H9 (cell line): ENCODE measurements at regions not wholly inside any gene's neighbourhood (a gene's known extent, or its start where the extent isn't known, plus 50 kb on each side); places are given as distances from the start of the nearest gene placed in this dataset.

Source experiments
- DNase-seq: peaks from one replicate; pipeline ENCODE4 v3.0.0-alpha.2; 2017
- H2AFZ ChIP-seq: one replicate; pipeline ENCODE4 v1.6.1; 2013; ENCODE audit warnings: mild to moderate bottlenecking, low read length, control low read depth, moderate library complexity
- H2AK5ac ChIP-seq: 2 replicates; pipeline ENCODE4 v1.6.1; 2013; ENCODE audit warnings: low read length, control low read depth, mixed read lengths; ENCODE audit not compliant: insufficient read length
- H2BK120ac ChIP-seq: one replicate; pipeline ENCODE4 v1.6.1; 2013; ENCODE audit warnings: low read depth, mild to moderate bottlenecking, low read length, control low read depth, inconsistent platforms; ENCODE audit not compliant: poor library complexity, severe bottlenecking
- H2BK12ac ChIP-seq: 2 replicates; pipeline ENCODE4 v1.6.1; 2013; ENCODE audit warnings: low read length, control low read depth, mixed read lengths, low read depth; ENCODE audit not compliant: insufficient read length
- H2BK15ac ChIP-seq: 2 replicates; pipeline ENCODE4 v1.6.1; 2013; ENCODE audit warnings: low read depth, low read length, control low read depth
- H2BK20ac ChIP-seq: one replicate; pipeline ENCODE4 v1.6.1; 2013; ENCODE audit warnings: low read depth, mild to moderate bottlenecking, low read length, control low read depth, inconsistent platforms; ENCODE audit not compliant: poor library complexity, severe bottlenecking
- H2BK5ac ChIP-seq: 2 replicates; pipeline ENCODE4 v1.6.1; 2013; ENCODE audit warnings: low read length, control low read depth, mixed read lengths; ENCODE audit not compliant: insufficient read length
- H3K14ac ChIP-seq: 2 replicates; pipeline ENCODE4 v1.6.1; 2013; ENCODE audit warnings: low read length, control low read depth; ENCODE audit not compliant: insufficient read depth
- H3K18ac ChIP-seq: 2 replicates; pipeline ENCODE4 v1.6.1; 2013; ENCODE audit warnings: low read depth, mild to moderate bottlenecking, mixed read lengths, low read length, control low read depth; ENCODE audit not compliant: insufficient read length
- H3K23ac ChIP-seq: 2 replicates; pipeline ENCODE4 v1.6.1; 2013; ENCODE audit warnings: low read length, control low read depth, mixed read lengths, low read depth; ENCODE audit not compliant: insufficient read length
- H3K23me2 ChIP-seq: 2 replicates; pipeline ENCODE4 v1.6.1; 2013; ENCODE audit warnings: low read depth, mild to moderate bottlenecking, mixed read lengths, low read length, control low read depth; ENCODE audit not compliant: insufficient read length, poor library complexity, severe bottlenecking
- H3K27ac ChIP-seq: 2 replicates; pipeline ENCODE4 v1.5.1; 2013; ENCODE audit warnings: low read length, control low read depth, mixed read lengths, low read depth; ENCODE audit not compliant: insufficient read length
- H3K27me3 ChIP-seq: 2 replicates; pipeline ENCODE4 v1.6.1; 2013; ENCODE audit warnings: low read length, control low read depth, inconsistent platforms; ENCODE audit not compliant: insufficient read depth
- H3K4ac ChIP-seq: 2 replicates; pipeline ENCODE4 v1.6.1; 2013; ENCODE audit warnings: low read depth, mild to moderate bottlenecking, control low read depth, inconsistent platforms, low read length, moderate library complexity
- H3K4me1 ChIP-seq: 2 replicates; pipeline ENCODE4 v1.6.1; 2013; ENCODE audit warnings: low read length, control low read depth, inconsistent platforms; ENCODE audit not compliant: insufficient read depth
- H3K4me2 ChIP-seq: 2 replicates; pipeline ENCODE4 v1.6.1; 2013; ENCODE audit warnings: low read length, control low read depth, mixed read lengths; ENCODE audit not compliant: insufficient read length, insufficient read depth
- H3K56ac ChIP-seq: 2 replicates; pipeline ENCODE4 v1.6.1; 2013; ENCODE audit warnings: low read depth, mild to moderate bottlenecking, mixed read lengths, low read length, control low read depth; ENCODE audit not compliant: insufficient read length
- H3K79me1 ChIP-seq: 2 replicates; pipeline ENCODE4 v1.6.1; 2013; ENCODE audit warnings: low read depth, mild to moderate bottlenecking, moderate library complexity, low read length, control low read depth, inconsistent platforms; ENCODE audit not compliant: insufficient read depth, poor library complexity, severe bottlenecking
- H3K79me2 ChIP-seq: 2 replicates; pipeline ENCODE4 v1.6.1; 2013; ENCODE audit warnings: low read length, control low read depth, inconsistent platforms; ENCODE audit not compliant: insufficient read depth
- H3K9ac ChIP-seq: 2 replicates; pipeline ENCODE4 v1.6.1; 2013; ENCODE audit warnings: low read length, control low read depth, mixed read lengths; ENCODE audit not compliant: insufficient read length; ENCODE audit errors: extremely low read depth
- H3K9me3 ChIP-seq: one replicate; pipeline ENCODE4 v1.6.1; 2013; ENCODE audit warnings: low read depth, low read length, inconsistent platforms; ENCODE audit not compliant: control insufficient read depth
- H3T11ph ChIP-seq: one replicate; pipeline ENCODE4 v1.6.1; 2013; ENCODE audit warnings: mild to moderate bottlenecking, low read length, control low read depth, inconsistent platforms
- H4K20me1 ChIP-seq: one replicate; pipeline ENCODE4 v1.6.1; 2013; ENCODE audit not compliant: control insufficient read depth, insufficient read length, insufficient read depth
- H4K5ac ChIP-seq: 2 replicates; pipeline ENCODE4 v1.6.1; 2013; ENCODE audit warnings: low read depth, mild to moderate bottlenecking, mixed read lengths, low read length, control low read depth; ENCODE audit not compliant: insufficient read length
- H4K8ac ChIP-seq: replicated peaks from 2 replicates; pipeline ENCODE4 v1.6.1; 2013; ENCODE audit warnings: low read length, control low read depth, mixed read lengths, low read depth; ENCODE audit not compliant: insufficient read length
- H4K91ac ChIP-seq: 2 replicates; pipeline ENCODE4 v1.6.1; 2013; ENCODE audit warnings: low read depth, mild to moderate bottlenecking, moderate library complexity, mixed read lengths, low read length, control low read depth; ENCODE audit not compliant: insufficient read length
- H3K27ac Mint-ChIP-seq, 3 experiments: 2 replicates in 2 of 3; 3 replicates in 1 of 3; pipeline ENCODE4 v1.8.0; 2020 to 2021; ENCODE audit warnings: mixed read lengths in 3 of 3, mild to moderate bottlenecking in 1 of 3, moderate library complexity in 1 of 3
- H3K27me3 Mint-ChIP-seq: 2 replicates; pipeline ENCODE4 v1.8.0; 2021; ENCODE audit warnings: low read depth, mild to moderate bottlenecking, moderate library complexity, mixed read lengths
- H3K36me3 Mint-ChIP-seq, 3 experiments: 2 replicates in 2 of 3; 3 replicates in 1 of 3; pipeline ENCODE4 v1.8.0; 2020 to 2021; ENCODE audit warnings: low read depth in 3 of 3, mixed read lengths in 3 of 3; ENCODE audit not compliant: insufficient read depth in 1 of 3
- H3K4me1 Mint-ChIP-seq, 2 experiments: 2 replicates each; pipeline ENCODE4 v1.8.0; 2020; ENCODE audit warnings: mixed read lengths in 2 of 2
- H3K4me3 Mint-ChIP-seq, 2 experiments: 2 replicates in 1 of 2; 3 replicates in 1 of 2; pipeline ENCODE4 v1.8.0; 2020 to 2021; ENCODE audit warnings: mild to moderate bottlenecking in 2 of 2, mixed read lengths in 2 of 2, moderate library complexity in 1 of 2
- H3K9me3 Mint-ChIP-seq, 2 experiments: 2 replicates in 1 of 2; 3 replicates in 1 of 2; pipeline ENCODE4 v1.8.0; 2020; ENCODE audit warnings: mild to moderate bottlenecking in 2 of 2, mixed read lengths in 2 of 2, moderate library complexity in 1 of 2
- CTCF ChIP-seq: fragments of 200-600 bp; sonication (generic); conservative IDR thresholded peaks from 3 replicates; pipeline ENCODE4 v1.8.0; 2021; ENCODE audit warnings: antibody characterized with exemption, mild to moderate bottlenecking
- WGBS: extraction: QIAGEN DNeasy Blood & Tissue Kit; methylation state at CpG from one replicate; pipeline ENCODE4 v1.1.7; 2013; ENCODE audit warnings: missing lambda C conversion rate, low lambda C conversion rate, mixed read lengths; ENCODE audit not compliant: insufficient read length; ENCODE audit errors: extremely low coverage; 5-methylcytosine and 5-hydroxymethylcytosine counted together

DNA sequence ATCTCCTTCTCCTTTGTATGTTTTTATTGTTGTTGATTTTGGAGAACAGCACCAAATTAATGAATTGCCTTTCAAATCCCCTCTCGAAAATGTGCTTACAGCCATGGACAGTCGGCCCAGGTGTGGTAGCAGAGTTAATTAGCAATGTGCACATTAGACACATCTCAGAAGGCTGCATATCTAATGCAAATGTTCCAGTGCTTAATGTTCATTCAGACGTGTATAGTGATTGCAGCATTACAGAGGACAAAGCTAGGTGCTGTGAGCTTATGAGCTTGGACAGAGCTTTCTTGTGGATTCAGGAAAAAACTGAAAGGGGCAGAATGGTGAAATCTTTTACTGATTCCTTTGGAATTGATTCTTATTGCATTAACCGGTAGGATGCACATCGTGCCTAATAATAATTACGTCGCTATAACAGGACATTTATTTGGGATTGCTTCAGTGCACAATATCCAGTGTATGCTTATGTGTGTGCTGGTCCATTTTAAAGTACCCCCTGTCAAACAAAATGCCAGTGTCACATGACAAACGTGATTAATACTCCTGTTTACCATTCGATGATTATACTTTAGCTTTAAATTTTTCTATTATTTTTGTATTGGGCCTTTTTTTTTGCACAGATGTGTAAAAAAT, 552.9 kb upstream of the EPHA5 start:
- no peak for DNase-seq
- Histone ChIP-seq H3K23ac (no peak overlapping the region), H4K20me1 (no peaks in the 10 kb centered on the region), H3K79me2 (no peaks in the 10 kb centered on the region), H2BK15ac (no peak overlapping the region), H2BK5ac (no peak overlapping the region), H2AFZ (no peak overlapping the region), H3K27me3 (no peaks in the 10 kb centered on the region), H3K56ac (no peak overlapping the region), H4K91ac (no peak overlapping the region), H2BK20ac (no peak overlapping the region), H3K23me2 (no peaks in the 10 kb centered on the region), H4K5ac (no peak overlapping the region), H3K4ac (no peak overlapping the region), H2BK120ac (no peak overlapping the region), H3K4me1 (no peaks in the 10 kb centered on the region), H2BK12ac (no peak overlapping the region), H3T11ph (no peak overlapping the region), H3K9ac (no peak overlapping the region), H3K27ac (no peak overlapping the region), H3K79me1 (no peaks in the 10 kb centered on the region), H3K14ac (no peak overlapping the region), H3K18ac (no peak overlapping the region), H3K9me3 (no peaks in the 10 kb centered on the region), H3K4me2 (no peak overlapping the region), H2AK5ac (no peak overlapping the region), H4K8ac (no peak overlapping the region)
- no peak overlapping the region for H3K4me3 Mint-ChIP-seq
- H3K27ac Mint-ChIP-seq, result no peak overlapping the region
- WGBS, result no CpG with 5 or more reads among the region's 9 CpGs
- no peaks in the 10 kb centered on the region for H3K9me3 Mint-ChIP-seq
- no peaks in the 10 kb centered on the region for H3K27me3 Mint-ChIP-seq
- no peak for TF ChIP-seq CTCF
- H3K36me3 Mint-ChIP-seq, result no peaks in the 10 kb centered on the region
- H3K4me1 Mint-ChIP-seq, result no peaks in the 10 kb centered on the region
